CD4-positive, alpha-beta T cell treated with Interleukin-10 for 1 hour (primary cell): ENCODE measurements at regions not wholly inside any gene's neighbourhood (a gene's known extent, or its start where the extent isn't known, plus 50 kb on each side); places are given as distances from the start of the nearest gene placed in this dataset.
"Not testable (repeated sequence)": the region's sequence is repeated elsewhere in the genome, so short reads cannot be mapped to it uniquely, and the experiment has no call there.

Source experiments
- DNase-seq: peaks from one replicate; pipeline ENCODE4 v3.0.0-alpha.2; 2020

- no peak for DNase-seq
These were observed 183.8 kb upstream of the EYA4 start for GRCh38 chr6:133057352-133057751.

GRCh38 chr6:133062077-133062476 is 179.1 kb upstream of the EYA4 start:
- DNase-seq: no peak

GRCh38 chr6:133062696-133063306 is 178.4 kb upstream of the EYA4 start:
- DNase-seq: peak; percentile 26

GRCh38 chr6:133067960-133068359 is 173.2 kb upstream of the EYA4 start:
- DNase-seq: no peak

- DNase-seq: no peak
These were observed 170.6 kb upstream of the EYA4 start for GRCh38 chr6:133070410-133071043.

GRCh38 chr6:133079901-133080300 is 161.3 kb upstream of the EYA4 start:
- no peak for DNase-seq

- no peak for DNase-seq
These were observed 157.7 kb upstream of the EYA4 start for GRCh38 chr6:133083248-133083967.

GRCh38 chr6:133085471-133085870 is 155.7 kb upstream of the EYA4 start:
- no peak for DNase-seq

- no peak for DNase-seq
These were observed 155.3 kb upstream of the EYA4 start for GRCh38 chr6:133085896-133086295.

- DNase-seq: no peak
These were observed 152.0 kb upstream of the EYA4 start for GRCh38 chr6:133088931-133089695.

GRCh38 chr6:133092199-133092598 is 149.0 kb upstream of the EYA4 start:
- DNase-seq: no peak

- DNase-seq: no peak
These were observed 148.4 kb upstream of the EYA4 start for GRCh38 chr6:133092771-133093170.

- not testable (repeated sequence) for DNase-seq
These were observed 147.9 kb upstream of the EYA4 start for GRCh38 chr6:133093211-133093610.

GRCh38 chr6:133093956-133094355 is 147.2 kb upstream of the EYA4 start:
- DNase-seq: no peak

GRCh38 chr6:133097208-133097607 is 143.9 kb upstream of the EYA4 start:
- DNase-seq: no peak

GRCh38 chr6:133099573-133099972 is 141.6 kb upstream of the EYA4 start:
- DNase-seq: no peak

GRCh38 chr6:133100865-133101264 is 140.3 kb upstream of the EYA4 start:
- no peak for DNase-seq

- no peak for DNase-seq
These were observed 139.4 kb upstream of the EYA4 start for GRCh38 chr6:133101790-133102189.

GRCh38 chr6:133106934-133107333 is 134.2 kb upstream of the EYA4 start:
- DNase-seq: no peak

GRCh38 chr6:133108419-133108818 is 132.7 kb upstream of the EYA4 start:
- no peak for DNase-seq

- no peak for DNase-seq
These were observed 126.2 kb upstream of the EYA4 start for GRCh38 chr6:133114973-133115372.

GRCh38 chr6:133115946-133116345 is 125.2 kb upstream of the EYA4 start:
- DNase-seq: no peak

- no peak for DNase-seq
These were observed 113.0 kb upstream of the EYA4 start for GRCh38 chr6:133128191-133128590.

- no peak for DNase-seq
These were observed 111.6 kb upstream of the EYA4 start for GRCh38 chr6:133129556-133129955.
